Endothelial cell (in vitro differentiated cells): ENCODE measurements at regions not wholly inside any gene's neighbourhood (a gene's known extent, or its start where the extent isn't known, plus 50 kb on each side); places are given as distances from the start of the nearest gene placed in this dataset.

Experiments used
- DNase-seq: peaks from one replicate; pipeline ENCODE4 v3.0.0; 2021; ENCODE audit warnings: low spot score
- H3K27ac Mint-ChIP-seq: one replicate; pipeline ENCODE4 v1.8.0; 2021; ENCODE audit warnings: mixed read lengths, inconsistent platforms; ENCODE audit not compliant: unreplicated experiment
- H3K27me3 Mint-ChIP-seq: one replicate; pipeline ENCODE4 v1.8.0; 2021; ENCODE audit warnings: mild to moderate bottlenecking, moderate library complexity, mixed read lengths, inconsistent platforms; ENCODE audit not compliant: unreplicated experiment
- H3K36me3 Mint-ChIP-seq: one replicate; pipeline ENCODE4 v1.8.0; 2021; ENCODE audit warnings: mild to moderate bottlenecking, low read depth, mixed read lengths, inconsistent platforms; ENCODE audit not compliant: unreplicated experiment
- H3K4me1 Mint-ChIP-seq: one replicate; pipeline ENCODE4 v1.8.0; 2021; ENCODE audit warnings: mild to moderate bottlenecking, mixed read lengths, inconsistent platforms; ENCODE audit not compliant: unreplicated experiment
- H3K4me3 Mint-ChIP-seq: one replicate; pipeline ENCODE4 v1.8.0; 2021; ENCODE audit warnings: mild to moderate bottlenecking, mixed read lengths, inconsistent platforms; ENCODE audit not compliant: unreplicated experiment
- H3K9me3 Mint-ChIP-seq: one replicate; pipeline ENCODE4 v1.8.0; 2021; ENCODE audit warnings: mixed read lengths, inconsistent platforms; ENCODE audit not compliant: unreplicated experiment
- TF ChIP-seq, protein P1 (sequence below): fragments of 200-600 bp; sonication (generic); IDR thresholded peaks from one replicate; pipeline ENCODE4 v1.5.0; 2021; ENCODE audit warnings: antibody characterized with exemption; ENCODE audit not compliant: unreplicated experiment

DNA sequence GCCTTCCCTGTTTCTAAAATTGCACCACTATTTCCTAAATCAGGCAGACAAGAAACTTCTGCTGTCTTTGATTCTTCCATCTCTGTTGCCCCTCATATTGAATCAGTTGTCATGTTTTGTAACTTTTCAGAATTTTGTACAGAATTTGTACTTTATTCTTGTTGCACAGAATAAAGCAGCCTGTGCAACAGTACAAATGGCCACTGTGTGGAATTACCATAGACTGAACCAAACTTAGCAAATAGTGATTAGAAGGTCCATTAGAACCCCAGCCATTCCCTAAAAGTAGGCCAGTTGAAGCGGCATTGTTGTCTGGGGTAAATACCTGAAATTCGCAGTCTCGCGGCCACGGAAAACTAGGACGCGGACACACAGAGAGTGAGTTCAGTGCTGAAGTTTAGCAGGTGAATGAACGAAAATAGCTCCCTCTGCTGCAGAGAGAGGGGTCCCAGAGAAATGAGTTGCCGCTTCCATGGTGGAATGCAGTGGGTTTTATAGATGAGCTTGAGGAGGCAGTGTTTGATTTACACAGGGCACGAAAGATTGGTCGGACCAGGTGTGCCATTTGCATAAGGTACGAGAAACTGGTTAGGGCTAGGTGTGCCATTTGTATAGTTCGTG is 71.8 kb downstream of the C4orf33 start:
- H3K27ac Mint-ChIP-seq = peak overlapping the region; percentile 68
- peak overlapping the region; percentile 27 for H3K4me3 Mint-ChIP-seq
- TF ChIP-seq, protein P1, sequence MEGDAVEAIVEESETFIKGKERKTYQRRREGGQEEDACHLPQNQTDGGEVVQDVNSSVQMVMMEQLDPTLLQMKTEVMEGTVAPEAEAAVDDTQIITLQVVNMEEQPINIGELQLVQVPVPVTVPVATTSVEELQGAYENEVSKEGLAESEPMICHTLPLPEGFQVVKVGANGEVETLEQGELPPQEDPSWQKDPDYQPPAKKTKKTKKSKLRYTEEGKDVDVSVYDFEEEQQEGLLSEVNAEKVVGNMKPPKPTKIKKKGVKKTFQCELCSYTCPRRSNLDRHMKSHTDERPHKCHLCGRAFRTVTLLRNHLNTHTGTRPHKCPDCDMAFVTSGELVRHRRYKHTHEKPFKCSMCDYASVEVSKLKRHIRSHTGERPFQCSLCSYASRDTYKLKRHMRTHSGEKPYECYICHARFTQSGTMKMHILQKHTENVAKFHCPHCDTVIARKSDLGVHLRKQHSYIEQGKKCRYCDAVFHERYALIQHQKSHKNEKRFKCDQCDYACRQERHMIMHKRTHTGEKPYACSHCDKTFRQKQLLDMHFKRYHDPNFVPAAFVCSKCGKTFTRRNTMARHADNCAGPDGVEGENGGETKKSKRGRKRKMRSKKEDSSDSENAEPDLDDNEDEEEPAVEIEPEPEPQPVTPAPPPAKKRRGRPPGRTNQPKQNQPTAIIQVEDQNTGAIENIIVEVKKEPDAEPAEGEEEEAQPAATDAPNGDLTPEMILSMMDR = no peak
- H3K36me3 Mint-ChIP-seq = peaks cover 7% of the 10 kb centered on the region
- peaks cover 3% of the 10 kb centered on the region for H3K27me3 Mint-ChIP-seq
- no peaks in the 10 kb centered on the region for H3K9me3 Mint-ChIP-seq
- H3K4me1 Mint-ChIP-seq = peaks cover 16% of the 10 kb centered on the region
- DNase-seq = peak; percentile 30

DNA sequence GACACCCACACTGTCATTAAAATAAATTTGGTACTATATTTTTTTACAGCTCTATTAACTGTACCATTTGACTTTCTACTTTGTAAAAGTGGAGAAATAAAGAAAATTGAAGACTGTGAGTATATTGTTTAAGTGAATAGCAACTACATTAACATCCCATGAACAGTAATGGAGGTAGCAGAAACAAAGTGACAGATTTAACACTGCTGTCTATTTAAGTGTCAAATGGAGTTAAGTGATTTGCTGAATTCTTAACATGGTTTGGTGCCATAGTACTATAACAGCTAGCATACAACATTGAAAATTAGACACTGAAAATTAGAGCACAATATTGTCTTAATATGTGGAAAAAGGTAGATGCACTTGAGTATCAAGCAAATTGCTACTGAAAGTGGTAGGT is 76.2 kb downstream of the C4orf33 start:
- TF ChIP-seq, protein P1 = no peak
- Mint-ChIP-seq H3K4me1 (peaks cover 9% of the 10 kb centered on the region), H3K27ac (no peak overlapping the region), H3K36me3 (peaks cover 6% of the 10 kb centered on the region), H3K4me3 (no peak overlapping the region), H3K9me3 (no peaks in the 10 kb centered on the region), H3K27me3 (peaks cover 3% of the 10 kb centered on the region)
- DNase-seq = no peak

DNA sequence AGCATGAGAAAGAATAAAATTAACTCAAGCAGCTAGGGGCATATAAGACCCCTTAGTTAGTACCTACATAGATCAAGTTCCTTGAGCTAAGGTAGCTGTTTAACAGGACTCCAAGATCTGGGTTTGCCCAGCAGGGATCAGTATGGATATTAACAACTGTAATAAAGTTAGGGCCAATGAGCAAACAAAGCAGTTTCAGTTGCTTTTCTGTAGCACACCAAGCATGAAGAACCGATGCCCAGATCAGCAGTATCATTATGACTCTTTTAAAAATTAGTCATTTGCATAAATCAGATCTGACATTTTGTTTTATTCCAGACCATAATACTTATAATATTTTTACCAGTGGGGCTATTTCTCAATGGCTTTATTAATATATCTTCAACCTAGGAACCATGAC is 80.9 kb downstream of the C4orf33 start:
- Mint-ChIP-seq H3K36me3 (peaks cover 4% of the 10 kb centered on the region), H3K4me3 (no peak overlapping the region), H3K27me3 (no peaks in the 10 kb centered on the region), H3K9me3 (no peaks in the 10 kb centered on the region), H3K4me1 (no peaks in the 10 kb centered on the region), H3K27ac (no peak overlapping the region)
- DNase-seq = no peak
- TF ChIP-seq, protein P1 = no peak

DNA sequence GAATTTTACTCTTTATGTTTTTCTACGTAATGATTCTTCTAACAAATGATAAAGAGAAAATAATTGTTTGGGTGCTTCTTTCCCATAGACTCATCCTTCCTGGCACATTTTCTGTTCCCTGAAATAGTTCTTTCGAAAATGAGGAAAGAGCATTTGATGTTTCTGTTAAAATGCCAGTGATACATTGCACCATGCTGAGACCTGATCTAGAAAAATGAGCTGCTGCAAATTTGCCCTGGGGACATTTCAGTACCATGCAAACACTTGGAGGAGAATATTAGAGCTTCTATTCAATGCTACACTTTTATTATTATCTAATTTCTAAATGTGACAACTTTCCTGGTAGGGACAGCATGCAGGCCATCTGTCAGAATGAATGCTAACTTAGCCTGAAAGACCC is 83.3 kb downstream of the C4orf33 start:
- peaks cover 3% of the 10 kb centered on the region for H3K36me3 Mint-ChIP-seq
- H3K4me1 Mint-ChIP-seq = peaks cover 9% of the 10 kb centered on the region
- TF ChIP-seq, protein P1 = no peak
- H3K9me3 Mint-ChIP-seq = no peaks in the 10 kb centered on the region
- H3K27ac Mint-ChIP-seq = no peak overlapping the region
- DNase-seq = no peak
- no peak overlapping the region for H3K4me3 Mint-ChIP-seq
- H3K27me3 Mint-ChIP-seq = no peaks in the 10 kb centered on the region

DNA sequence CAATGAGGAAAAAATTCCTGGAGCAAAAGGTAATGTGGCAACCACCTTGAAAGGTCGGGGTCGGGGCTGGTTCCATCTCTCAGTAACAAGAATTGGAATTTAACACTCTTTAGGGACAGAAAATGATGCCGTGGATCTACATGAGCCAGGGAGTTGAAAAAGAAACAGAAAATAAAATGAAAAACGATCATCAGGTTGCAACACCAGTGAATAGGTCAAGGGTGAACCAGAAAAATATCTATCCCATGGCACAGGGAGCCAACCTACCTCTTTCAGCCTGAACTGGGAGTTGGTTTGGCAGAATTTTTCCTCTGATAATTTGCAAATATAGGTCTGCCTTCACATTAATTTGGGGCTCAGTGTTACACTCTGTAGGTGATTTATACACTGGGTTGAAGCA is 93.7 kb downstream of the C4orf33 start:
- Mint-ChIP-seq H3K27ac (no peak overlapping the region), H3K27me3 (no peaks in the 10 kb centered on the region)

More for the DNA sequence above, 93.7 kb downstream of the C4orf33 start:
- TF ChIP-seq, protein P1 = no peak
- Mint-ChIP-seq H3K36me3 (peaks cover 4% of the 10 kb centered on the region), H3K4me3 (no peak overlapping the region), H3K9me3 (no peaks in the 10 kb centered on the region), H3K4me1 (peaks cover 4% of the 10 kb centered on the region)
- DNase-seq = no peak
